Limb (tissue), 2 donors: ENCODE measurements at regions not wholly inside any gene's neighbourhood (a gene's known extent, or its start where the extent isn't known, plus 50 kb on each side); places are given as distances from the start of the nearest gene placed in this dataset.
"Not testable (repeated sequence)": the region's sequence is repeated elsewhere in the genome, so short reads cannot be mapped to it uniquely, and the experiment has no call there.

Experiments used
- DNase-seq, 2 donors: peaks; one replicate each; pipeline ENCODE4 v3.0.0-alpha.2; 2016; ENCODE audit errors: extremely low spot score in 2 of 2

GRCh38 chr2:147609301-147609700 is 235.5 kb upstream of the ACVR2A start:
- DNase-seq, result no peak

- no peak for DNase-seq
Measured at GRCh38 chr2:147607379-147607778, 237.4 kb upstream of the ACVR2A start.

GRCh38 chr2:147603876-147604275 is 241.0 kb upstream of the ACVR2A start:
- no peak for DNase-seq

GRCh38 chr2:147603447-147603846 is 241.4 kb upstream of the ACVR2A start:
- no peak for DNase-seq

GRCh38 chr2:147600646-147601045 is 244.2 kb upstream of the ACVR2A start:
- no peak for DNase-seq

- no peak for DNase-seq
Measured at GRCh38 chr2:147600223-147600622, 244.6 kb upstream of the ACVR2A start.

GRCh38 chr2:147595200-147595599 is 249.6 kb upstream of the ACVR2A start:
- DNase-seq, result no peak

GRCh38 chr2:147594038-147594437 is 250.8 kb upstream of the ACVR2A start:
- no peak for DNase-seq

GRCh38 chr2:147592784-147593183 is 252.0 kb upstream of the ACVR2A start:
- not testable (repeated sequence) for DNase-seq

GRCh38 chr2:147589127-147589526 is 255.7 kb upstream of the ACVR2A start:
- DNase-seq, result no peak

GRCh38 chr2:147588191-147588590 is 256.6 kb upstream of the ACVR2A start:
- no peak for DNase-seq

- DNase-seq, result no peak
Measured at GRCh38 chr2:147578529-147578928, 266.3 kb upstream of the ACVR2A start.

GRCh38 chr2:147577998-147578380 is 266.8 kb upstream of the ACVR2A start:
- DNase-seq, result no peak

- no peak for DNase-seq
Measured at GRCh38 chr2:147577323-147577997, 267.4 kb upstream of the ACVR2A start.

- DNase-seq, result no peak
Measured at GRCh38 chr2:147575106-147575505, 269.7 kb upstream of the ACVR2A start.

- DNase-seq, result no peak
Measured at GRCh38 chr2:147572622-147573021, 272.2 kb upstream of the ACVR2A start.

GRCh38 chr2:147569426-147569825 is 275.4 kb upstream of the ACVR2A start:
- no peak for DNase-seq

GRCh38 chr2:147568109-147568508 is 276.7 kb upstream of the ACVR2A start:
- DNase-seq, result no peak

- no peak for DNase-seq
Measured at GRCh38 chr2:147567136-147567535, 277.7 kb upstream of the ACVR2A start.

GRCh38 chr2:147560810-147561535 is 283.9 kb upstream of the ACVR2A start:
- no peak for DNase-seq

- no peak for DNase-seq
Measured at GRCh38 chr2:147559070-147559725, 285.6 kb upstream of the ACVR2A start.

GRCh38 chr2:147558620-147559019 is 286.2 kb upstream of the ACVR2A start:
- DNase-seq, result no peak
